ENCODE measurements at regions not wholly inside any gene's neighbourhood (a gene's known extent, or its start where the extent isn't known, plus 50 kb on each side); places are given as distances from the start of the nearest gene placed in this dataset.

- H3K4me3 ChIP-seq (ENCODE audit: low read depth, low read length): no peak overlapping the region
- DNase-seq (ENCODE audit: low read depth): no peak
- TF ChIP-seq CTCF (IDR thresholded peaks at IDR 0.05; ENCODE audit: low read depth, low read length) (no peak), MYC (IDR thresholded peaks at IDR 0.05; ENCODE audit: low read depth, low read length) (no peak), MAX (IDR thresholded peaks at IDR 0.05; ENCODE audit: low read depth, low read length) (no peak), POLR2A (IDR thresholded peaks at IDR 0.05; ENCODE audit: extremely low read depth, insufficient read length) (no peak)
Measured at GRCh38 chr7:49443515-49443914, 329.9 kb upstream of the VWC2 start.

GRCh38 chr7:49453486-49453885 lies 320.0 kb upstream of the VWC2 start:
- DNase-seq (ENCODE audit: low read depth): no peak
- no peak overlapping the region for H3K4me3 ChIP-seq (ENCODE audit: low read depth, low read length)
- TF ChIP-seq MAX (IDR thresholded peaks at IDR 0.05; ENCODE audit: low read depth, low read length) (no peak), CTCF (IDR thresholded peaks at IDR 0.05; ENCODE audit: low read depth, low read length) (no peak), POLR2A (IDR thresholded peaks at IDR 0.05; ENCODE audit: extremely low read depth, insufficient read length) (no peak), MYC (IDR thresholded peaks at IDR 0.05; ENCODE audit: low read depth, low read length) (no peak)

- no peak for TF ChIP-seq MYC (IDR thresholded peaks at IDR 0.05; ENCODE audit: low read depth, low read length)
- no peak overlapping the region for H3K4me3 ChIP-seq (ENCODE audit: low read depth, low read length)
- DNase-seq (ENCODE audit: low read depth): no peak
Measured at GRCh38 chr7:49479441-49479840, 294.0 kb upstream of the VWC2 start.

GRCh38 chr7:49479936-49480544 lies 293.4 kb upstream of the VWC2 start:
- TF ChIP-seq CTCF (IDR thresholded peaks at IDR 0.05; ENCODE audit: low read depth, low read length) (peak; percentile 3), MYC (IDR thresholded peaks at IDR 0.05; ENCODE audit: low read depth, low read length) (no peak), MAX (IDR thresholded peaks at IDR 0.05; ENCODE audit: low read depth, low read length) (no peak), POLR2A (IDR thresholded peaks at IDR 0.05; ENCODE audit: extremely low read depth, insufficient read length) (no peak)
- no peak overlapping the region for H3K4me3 ChIP-seq (ENCODE audit: low read depth, low read length)
- DNase-seq (ENCODE audit: low read depth): no peak

GRCh38 chr7:49481075-49481474 lies 292.4 kb upstream of the VWC2 start:
- TF ChIP-seq MYC (IDR thresholded peaks at IDR 0.05; ENCODE audit: low read depth, low read length): no peak
- no peak for TF ChIP-seq MAX (IDR thresholded peaks at IDR 0.05; ENCODE audit: low read depth, low read length)
- TF ChIP-seq CTCF (IDR thresholded peaks at IDR 0.05; ENCODE audit: low read depth, low read length): no peak
- no peak for TF ChIP-seq POLR2A (IDR thresholded peaks at IDR 0.05; ENCODE audit: extremely low read depth, insufficient read length)

GRCh38 chr7:49483142-49483541 lies 290.3 kb upstream of the VWC2 start:
- DNase-seq (ENCODE audit: low read depth): peak; percentile 42
- H3K4me3 ChIP-seq (ENCODE audit: low read depth, low read length): no peak overlapping the region
- no peak for TF ChIP-seq MAX (IDR thresholded peaks at IDR 0.05; ENCODE audit: low read depth, low read length)
- TF ChIP-seq CTCF (IDR thresholded peaks at IDR 0.05; ENCODE audit: low read depth, low read length): peak; percentile 22

More at GRCh38 chr7:49481075-49481474, 292.4 kb upstream of the VWC2 start:
- H3K4me3 ChIP-seq (ENCODE audit: low read depth, low read length): no peak overlapping the region
- no peak for DNase-seq (ENCODE audit: low read depth)
